ENCODE measurements at regions not wholly inside any gene's neighbourhood (a gene's known extent, or its start where the extent isn't known, plus 50 kb on each side); places are given as distances from the start of the nearest gene placed in this dataset.
A peak's percentile ranks its signal among the peaks of the same experiment; 100 is the strongest.

GRCh38 chr14:53516261-53516774 is 363.2 kb upstream of the DDHD1 start:
- H3K27ac ChIP-seq (ENCODE audit: low read depth, low read length) = peak overlapping the region; percentile 85
- H3K9me3 ChIP-seq (ENCODE audit: control insufficient read depth, insufficient read depth, low read length) = no peaks in the 10 kb centered on the region
- ChIA-PET CTCF (interaction anchor here (0.6 to 1.9 kb wide), 3 partner anchors 17 to 832 kb away, joined by 3 to 6 read pairs (median 6); no protein-coding TSS in a partner anchor), POLR2A (interaction anchor here (0.6 to 2.1 kb wide), 3 partner anchors 14 to 105 kb away, joined by 3 to 12 read pairs (median 9); no protein-coding TSS in a partner anchor)
- DNase-seq (ENCODE audit: low read depth, low spot score) = peak; percentile 82
- TF ChIP-seq CTCF (IDR thresholded peaks at IDR 0.05; ENCODE audit: low read depth, low read length) = no peak
- no peaks in the 10 kb centered on the region for H3K27me3 ChIP-seq (ENCODE audit: control insufficient read depth, insufficient read depth, low read length)
- no peak overlapping the region for H3K4me3 ChIP-seq (ENCODE audit: low read depth, low read length)

- DNase-seq (ENCODE audit: low read depth, low spot score) = no peak
- Histone ChIP-seq H3K27me3 (ENCODE audit: control insufficient read depth, insufficient read depth, low read length) (no peaks in the 10 kb centered on the region), H3K9me3 (ENCODE audit: control insufficient read depth, insufficient read depth, low read length) (no peaks in the 10 kb centered on the region), H3K27ac (ENCODE audit: low read depth, low read length) (no peak overlapping the region), H3K4me3 (ENCODE audit: low read depth, low read length) (no peak overlapping the region)
- TF ChIP-seq CTCF (IDR thresholded peaks at IDR 0.05; ENCODE audit: low read depth, low read length) = no peak
- ChIA-PET CTCF (interaction anchor here (1.1 to 1.9 kb wide), 2 partner anchors 24 to 833 kb away, joined by 6 read pairs; no protein-coding TSS in a partner anchor), POLR2A (interaction anchor here (1.4 to 2.1 kb wide), 2 partner anchors 13 to 23 kb away, joined by 9 to 12 read pairs; no protein-coding TSS in a partner anchor)
These were observed 362.2 kb upstream of the DDHD1 start for GRCh38 chr14:53515276-53515675.

GRCh38 chr14:53514197-53514596 is 361.1 kb upstream of the DDHD1 start:
- TF ChIP-seq CTCF (IDR thresholded peaks at IDR 0.05; ENCODE audit: low read depth, low read length) = no peak
- ChIA-PET POLR2A (no interaction called here), CTCF (no interaction called here)
- Histone ChIP-seq H3K4me3 (ENCODE audit: low read depth, low read length) (no peak overlapping the region), H3K27me3 (ENCODE audit: control insufficient read depth, insufficient read depth, low read length) (no peaks in the 10 kb centered on the region), H3K9me3 (ENCODE audit: control insufficient read depth, insufficient read depth, low read length) (no peaks in the 10 kb centered on the region), H3K27ac (ENCODE audit: low read depth, low read length) (no peak overlapping the region)
- no peak for DNase-seq (ENCODE audit: low read depth, low spot score)

GRCh38 chr14:53510281-53510912 is 357.3 kb upstream of the DDHD1 start:
- no peaks in the 10 kb centered on the region for H3K9me3 ChIP-seq (ENCODE audit: control insufficient read depth, insufficient read depth, low read length)
- H3K27ac ChIP-seq (ENCODE audit: low read depth, low read length) = peak overlapping the region; percentile 93
- POLR2A ChIA-PET = interaction anchor here (0.7 to 2.0 kb wide), 4 partner anchors 15 to 40 kb away, joined by 3 to 6 read pairs (median 4); no protein-coding TSS in a partner anchor
- no peak for DNase-seq (ENCODE audit: low read depth, low spot score)
- H3K27me3 ChIP-seq (ENCODE audit: control insufficient read depth, insufficient read depth, low read length) = no peaks in the 10 kb centered on the region
- no peak overlapping the region for H3K4me3 ChIP-seq (ENCODE audit: low read depth, low read length)
- no peak for TF ChIP-seq CTCF (IDR thresholded peaks at IDR 0.05; ENCODE audit: low read depth, low read length)
- CTCF ChIA-PET = interaction anchor here (1.9 kb wide), 1 partner anchor 215 kb away, joined by 7 read pairs; no protein-coding TSS in a partner anchor
